ENCODE measurements at regions not wholly inside any gene's neighbourhood (a gene's known extent, or its start where the extent isn't known, plus 50 kb on each side); places are given as distances from the start of the nearest gene placed in this dataset.

DNA sequence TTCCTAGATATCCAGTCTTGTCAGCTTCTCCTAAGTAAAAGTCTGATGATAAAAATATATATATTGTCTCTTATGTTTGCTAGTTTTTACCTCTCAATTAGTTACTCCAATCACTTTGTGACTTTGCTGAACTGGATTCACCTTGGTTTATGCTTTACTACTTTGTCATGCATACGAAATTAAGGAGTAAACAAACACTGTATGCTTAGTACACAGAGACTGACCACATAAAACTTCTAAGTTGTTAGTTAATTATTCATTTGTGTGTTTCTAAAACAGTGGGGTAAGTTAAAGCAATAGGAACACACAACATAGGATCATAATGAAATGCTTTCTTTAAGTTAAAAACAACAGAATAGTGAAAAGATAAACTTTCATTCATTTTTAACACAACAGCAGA lies 877.3 kb upstream of the MAP3K7 start:
- TF ChIP-seq CTCF (conservative IDR thresholded peaks at IDR 0.05) (no peak), EZH2 (IDR thresholded peaks at IDR 0.05; ENCODE audit: low read depth) (no peak)
